HG03135 (cell line): ENCODE measurements at regions not wholly inside any gene's neighbourhood (a gene's known extent, or its start where the extent isn't known, plus 50 kb on each side); places are given as distances from the start of the nearest gene placed in this dataset.
"Not testable (repeated sequence)": the region's sequence is repeated elsewhere in the genome, so short reads cannot be mapped to it uniquely, and the experiment has no call there.

ENCODE experiments used
- ATAC-seq: cut with Tn5 transposase; IDR thresholded peaks from one replicate; pipeline ENCODE4 v1.9.1; 2021; ENCODE audit warnings: mild to moderate bottlenecking, moderate library complexity; ENCODE audit not compliant: unreplicated experiment

- ATAC-seq, result no peak
These were observed 1886.0 kb upstream of the PCDH7 start for GRCh38 chr4:28834120-28834519.

- no peak for ATAC-seq
These were observed 1884.7 kb upstream of the PCDH7 start for GRCh38 chr4:28835501-28835900.

DNA sequence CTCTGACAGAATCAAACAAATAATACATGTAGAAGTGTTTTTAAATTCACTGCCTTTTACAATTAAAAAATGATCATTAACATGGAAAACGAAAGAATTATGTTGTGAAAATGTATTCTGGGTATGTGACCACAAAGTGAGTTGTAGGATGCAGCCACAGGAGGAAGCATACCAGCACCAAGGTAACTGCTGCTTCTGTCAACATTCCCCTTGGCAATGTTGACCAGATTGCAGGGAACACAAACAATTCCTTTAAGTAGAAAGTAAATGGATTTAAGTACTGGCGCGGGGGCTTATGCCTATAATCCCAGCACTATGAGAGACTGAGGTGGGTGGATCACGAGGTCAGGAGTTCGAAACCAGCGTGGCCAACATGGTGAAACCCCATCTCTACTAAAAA, 1877.9 kb upstream of the PCDH7 start:
- no peak for ATAC-seq

DNA sequence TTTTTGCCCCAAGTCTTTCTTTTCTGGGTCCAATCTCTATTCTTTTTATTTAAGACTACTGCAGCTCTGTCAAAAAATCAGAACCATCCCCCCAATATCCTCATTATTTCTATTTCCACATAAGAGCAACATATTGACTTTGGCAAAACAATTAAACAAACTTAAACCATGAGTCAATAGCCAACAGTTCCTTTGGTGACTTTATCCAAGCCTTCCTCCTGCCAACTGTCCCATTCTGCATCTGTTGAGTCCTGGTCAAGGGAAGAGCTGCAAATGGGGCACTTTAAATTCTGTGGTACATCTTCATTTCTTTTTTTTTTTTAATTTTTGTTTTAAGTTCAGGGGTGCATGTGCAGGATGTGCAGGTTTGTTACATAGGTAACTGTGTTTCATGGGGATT, 1875.0 kb upstream of the PCDH7 start:
- no peak for ATAC-seq

GRCh38 chr4:28857028-28857427, 1863.1 kb upstream of the PCDH7 start:
- ATAC-seq, result not testable (repeated sequence)

- no peak for ATAC-seq
These were observed 1851.3 kb upstream of the PCDH7 start for GRCh38 chr4:28868841-28869240.

GRCh38 chr4:28879178-28879577, 1841.0 kb upstream of the PCDH7 start:
- ATAC-seq, result no peak

GRCh38 chr4:28879900-28880299, 1840.3 kb upstream of the PCDH7 start:
- no peak for ATAC-seq

DNA sequence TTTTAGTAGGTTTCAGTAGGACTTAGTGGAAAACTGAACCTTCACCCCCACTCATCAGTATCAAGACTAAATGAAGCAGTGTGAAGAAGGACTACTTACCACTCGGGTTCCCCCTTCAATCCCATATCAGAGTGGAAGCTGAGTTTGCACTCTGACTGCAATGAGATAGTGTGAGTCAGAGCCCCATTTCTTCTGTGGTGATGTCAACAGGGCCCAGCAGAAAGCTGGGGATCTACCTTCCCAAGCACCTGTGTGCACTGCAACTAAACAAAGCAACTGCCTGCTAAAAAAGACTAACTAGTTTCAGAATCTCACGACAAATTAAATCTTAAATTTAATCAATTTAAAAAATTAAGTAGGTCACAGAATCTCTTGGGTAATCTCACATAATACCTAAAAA, 1837.0 kb upstream of the PCDH7 start:
- no peak for ATAC-seq

DNA sequence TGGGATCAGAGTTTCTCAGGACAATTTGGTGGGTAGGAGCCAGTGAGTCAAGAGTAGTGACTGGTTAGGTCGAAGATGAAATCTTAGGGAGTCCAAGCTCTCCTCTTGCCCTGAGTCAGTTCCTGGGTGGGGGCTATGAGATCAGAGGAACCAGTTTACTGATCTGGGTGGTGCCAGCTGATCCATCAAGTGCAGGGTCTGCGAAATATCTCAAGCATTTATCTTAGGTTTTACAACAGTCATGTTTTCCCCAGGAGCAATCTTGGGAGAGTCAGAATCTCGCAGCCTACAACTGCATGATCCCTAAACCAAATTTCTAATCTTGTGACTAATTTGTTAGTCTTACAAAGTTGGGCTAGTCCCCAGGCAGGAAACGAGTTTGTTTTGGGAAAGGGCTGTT, 1833.2 kb upstream of the PCDH7 start:
- ATAC-seq, result no peak

DNA sequence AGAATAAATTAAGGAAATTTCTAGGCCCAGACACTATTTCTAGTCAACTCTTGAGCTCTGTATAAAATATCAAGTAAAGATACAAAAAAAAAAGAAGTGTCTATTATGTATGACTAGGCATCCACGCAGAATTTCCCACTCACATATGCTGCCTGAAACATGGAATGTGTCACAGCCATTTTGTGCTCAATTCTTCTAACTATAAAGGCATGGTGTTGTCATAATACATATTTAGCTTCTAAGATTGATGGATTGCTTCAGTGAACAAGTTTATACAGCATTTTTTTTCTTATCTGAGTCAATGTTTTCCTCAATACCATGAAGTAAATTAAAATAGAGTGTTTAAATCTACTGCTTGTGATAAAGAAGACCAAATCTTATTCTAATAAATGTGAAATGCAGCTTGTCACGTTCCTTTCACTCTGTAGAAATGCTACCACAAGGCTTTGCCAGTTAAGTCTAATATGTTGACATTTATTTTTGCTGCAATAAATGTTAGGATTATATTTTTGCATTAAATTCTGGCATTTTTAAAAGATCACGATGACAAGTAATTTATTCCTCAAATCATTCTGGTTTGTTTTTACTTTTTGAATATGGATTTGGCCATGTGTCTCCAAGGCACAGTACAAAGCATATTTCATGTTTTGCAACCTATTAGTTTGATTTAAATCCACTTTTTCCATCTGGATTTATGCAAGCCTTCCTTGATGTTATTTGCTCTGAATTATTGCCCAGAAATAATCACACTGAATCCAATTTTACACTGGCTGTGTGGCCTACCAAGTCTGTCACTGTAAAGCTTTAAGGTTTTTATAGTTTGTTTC, 1829.0 kb upstream of the PCDH7 start:
- no peak for ATAC-seq

GRCh38 chr4:28913466-28913865, 1806.7 kb upstream of the PCDH7 start:
- ATAC-seq, result no peak

DNA sequence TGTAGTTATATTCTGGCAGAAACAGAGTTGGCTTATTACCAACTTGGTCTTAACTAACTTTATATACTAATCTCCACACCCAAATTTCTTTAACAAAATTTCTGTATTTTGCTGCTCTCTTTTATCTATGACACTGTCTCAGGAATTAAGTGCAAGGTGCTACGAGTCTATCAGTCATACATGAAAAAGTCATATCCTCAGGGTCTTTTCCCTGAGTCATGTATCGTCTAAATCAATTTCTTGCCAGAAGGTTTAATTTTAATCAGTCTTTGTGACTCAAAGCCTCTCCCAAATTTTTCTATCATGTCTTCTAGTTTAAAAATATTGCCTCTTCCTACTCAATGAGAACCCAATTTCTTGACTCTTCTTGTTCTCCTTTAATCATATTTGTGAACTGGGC, 1803.6 kb upstream of the PCDH7 start:
- ATAC-seq, result no peak

GRCh38 chr4:28918871-28919270, 1801.3 kb upstream of the PCDH7 start:
- no peak for ATAC-seq

GRCh38 chr4:28921886-28922285, 1798.3 kb upstream of the PCDH7 start:
- no peak for ATAC-seq

- no peak for ATAC-seq
These were observed 1794.0 kb upstream of the PCDH7 start for GRCh38 chr4:28926156-28926555.

DNA sequence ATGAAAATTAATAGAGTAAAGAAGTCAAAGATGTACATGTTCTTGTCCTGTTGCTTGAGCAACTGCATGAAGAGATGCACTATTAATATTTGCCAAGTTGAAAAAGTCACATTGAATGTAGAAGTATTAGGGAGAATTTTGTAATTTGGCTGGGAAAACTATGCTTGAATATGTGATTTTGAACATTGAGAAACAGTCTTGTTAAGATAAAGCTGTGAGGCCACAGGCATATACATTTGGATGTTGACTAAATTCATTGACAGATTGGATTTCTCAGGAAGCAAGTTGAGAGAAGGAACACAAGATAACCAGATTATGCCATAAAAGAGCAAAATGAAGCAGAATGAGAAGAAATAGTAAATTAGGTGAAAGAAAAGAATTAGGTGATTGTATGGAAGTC, 1777.5 kb upstream of the PCDH7 start:
- ATAC-seq, result no peak

DNA sequence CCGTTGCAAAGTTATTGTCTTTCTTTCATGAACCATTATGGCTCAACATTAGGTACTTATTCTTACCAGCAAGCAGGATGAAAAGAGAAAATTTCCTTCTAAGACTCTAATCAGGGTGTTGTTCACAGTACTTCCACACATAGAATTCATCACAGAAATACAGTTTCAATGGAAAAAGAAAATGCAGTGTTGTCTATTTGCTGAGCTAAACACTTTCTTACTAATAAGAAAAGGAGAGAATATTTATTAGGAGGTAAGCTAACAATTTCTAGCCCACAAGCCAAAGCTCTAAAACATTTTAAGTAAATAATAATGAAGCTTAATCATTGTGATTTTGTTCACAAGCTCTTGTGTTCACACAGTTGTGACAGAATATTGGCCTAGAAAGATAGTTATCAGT, 1772.8 kb upstream of the PCDH7 start:
- no peak for ATAC-seq

DNA sequence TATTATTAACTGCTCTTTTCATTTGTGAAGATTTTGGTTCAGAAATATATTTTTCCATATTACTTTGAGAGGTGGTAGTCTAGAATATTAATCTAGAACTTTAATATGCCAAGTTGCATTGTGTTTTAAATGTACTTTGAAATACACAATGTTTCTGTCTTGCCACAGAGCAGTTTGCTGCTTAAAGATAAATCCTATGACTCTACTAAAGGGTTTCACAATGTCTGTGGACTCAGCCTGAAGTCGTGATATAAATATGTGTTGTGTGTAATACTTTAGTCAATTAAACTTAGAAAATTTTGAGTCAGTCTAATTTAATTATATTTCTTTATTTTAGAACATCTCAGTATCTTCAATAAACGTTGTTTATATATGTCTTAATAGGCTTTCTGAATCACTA, 1771.7 kb upstream of the PCDH7 start:
- ATAC-seq, result no peak

- no peak for ATAC-seq
These were observed 1753.2 kb upstream of the PCDH7 start for GRCh38 chr4:28966982-28967381.

DNA sequence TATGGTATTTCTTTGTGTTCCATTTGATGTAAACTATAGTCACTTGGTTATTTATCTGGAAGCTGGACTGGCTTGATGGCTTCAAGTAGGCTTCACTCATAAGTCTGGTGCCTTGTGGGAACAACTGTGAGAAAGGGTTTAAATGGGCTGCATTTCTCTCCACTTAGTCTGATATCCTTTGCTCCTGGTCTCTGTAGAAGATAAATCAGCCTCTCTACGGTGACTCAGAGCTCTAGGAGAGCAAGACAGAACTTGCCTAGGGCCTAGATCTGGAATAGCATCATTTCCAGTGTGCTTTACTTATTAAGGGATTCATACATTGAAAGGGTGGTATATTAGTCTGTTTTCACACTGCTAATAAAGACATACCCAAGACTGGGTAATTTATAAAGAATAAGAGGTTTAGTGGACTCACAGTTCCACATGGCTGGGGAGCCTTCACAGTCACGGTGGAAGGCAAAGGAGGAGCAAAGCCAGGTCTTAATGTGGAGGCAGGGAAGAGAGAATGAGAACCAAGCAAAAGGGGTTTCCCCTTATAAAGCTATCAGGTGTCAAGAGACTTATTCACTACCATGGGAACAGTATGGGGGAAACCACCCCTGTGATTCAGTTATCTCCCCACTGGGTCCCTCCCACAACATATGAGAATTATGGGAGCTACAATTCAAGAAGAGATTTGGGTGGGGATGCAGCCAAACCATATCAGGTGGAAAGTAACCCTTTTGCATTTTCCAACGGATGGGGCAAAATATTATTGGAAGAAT, 1746.4 kb upstream of the PCDH7 start:
- ATAC-seq, result no peak

- no peak for ATAC-seq
These were observed 1743.8 kb upstream of the PCDH7 start for GRCh38 chr4:28976369-28976768.
